RWPE2 (cell line): ENCODE measurements at regions not wholly inside any gene's neighbourhood (a gene's known extent, or its start where the extent isn't known, plus 50 kb on each side); places are given as distances from the start of the nearest gene placed in this dataset.

Experiments
- ATAC-seq: fragments of 200-7000 bp; cut with Tn5 transposase; 3 replicates; pipeline ENCODE4 v1.9.1; 2021; ENCODE audit warnings: low read depth
- DNase-seq: peaks from one replicate; pipeline ENCODE4 v3.0.0-alpha.2; 2020; ENCODE audit warnings: low spot score
- H3K27ac ChIP-seq: fragments of 450-650 bp; 2 replicates; pipeline ENCODE4 v1.5.1; 2017; ENCODE audit warnings: mild to moderate bottlenecking; ENCODE audit not compliant: poor library complexity, severe bottlenecking
- H3K27me3 ChIP-seq: fragments of 250-450 bp; sonication (Bioruptor Pico); 2 replicates; pipeline ENCODE4 v1.5.1; 2021; ENCODE audit warnings: mild to moderate bottlenecking, moderate library complexity; ENCODE audit not compliant: insufficient read depth, poor library complexity, severe bottlenecking
- H3K36me3 ChIP-seq: fragments of 250-450 bp; sonication (Bioruptor Pico); 2 replicates; pipeline ENCODE4 v1.5.1; 2020; ENCODE audit warnings: low read depth, mild to moderate bottlenecking, moderate library complexity
- H3K4me1 ChIP-seq: fragments of 250-450 bp; sonication (Bioruptor Pico); 2 replicates; pipeline ENCODE4 v1.5.1; 2021; ENCODE audit warnings: mild to moderate bottlenecking, moderate library complexity; ENCODE audit not compliant: insufficient read depth, poor library complexity, severe bottlenecking
- H3K4me3 ChIP-seq: fragments of 250-450 bp; sonication (Bioruptor Pico); 2 replicates; pipeline ENCODE4 v1.5.1; 2021; ENCODE audit warnings: mild to moderate bottlenecking, moderate library complexity; ENCODE audit not compliant: severe bottlenecking
- H3K9me3 ChIP-seq: fragments of 250-450 bp; sonication (Bioruptor Pico); 2 replicates; pipeline ENCODE4 v1.5.1; 2021; ENCODE audit warnings: mild to moderate bottlenecking, moderate library complexity; ENCODE audit not compliant: severe bottlenecking
- CTCF ChIP-seq: fragments of 450-650 bp; IDR thresholded peaks from one replicate; pipeline ENCODE4 v1.5.1; 2017; ENCODE audit warnings: mild to moderate bottlenecking, moderate library complexity; ENCODE audit not compliant: poor library complexity, severe bottlenecking

- Histone ChIP-seq H3K4me1 (no peaks in the 10 kb centered on the region), H3K4me3 (no peak overlapping the region), H3K9me3 (no peaks in the 10 kb centered on the region), H3K36me3 (no peaks in the 10 kb centered on the region), H3K27me3 (no peaks in the 10 kb centered on the region), H3K27ac (no peak overlapping the region)
- TF ChIP-seq CTCF = no peak
- DNase-seq (no peak), ATAC-seq (no peak)
Observed at GRCh38 chrX:10380300-10380699, 223.5 kb downstream of the CLCN4 start.

DNA sequence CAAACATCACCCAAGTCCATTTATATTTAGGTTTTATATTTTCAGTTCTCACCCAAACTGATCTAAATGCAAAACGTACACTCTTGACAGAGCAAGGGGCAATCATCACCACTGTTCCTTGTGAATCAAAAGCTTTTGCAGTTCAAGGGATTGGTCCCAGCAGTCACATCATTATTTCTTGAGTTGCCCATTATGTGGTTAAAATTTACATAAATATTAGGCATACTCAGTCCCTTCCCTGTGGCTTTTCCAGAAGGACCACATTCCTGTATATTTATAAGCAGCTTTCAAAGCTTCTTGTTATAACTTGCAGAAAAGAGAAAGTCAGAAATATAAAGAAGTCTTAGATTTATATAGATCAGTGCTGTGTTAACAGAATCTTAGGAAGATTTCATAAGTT, 224.4 kb downstream of the CLCN4 start:
- H3K4me1 ChIP-seq = no peaks in the 10 kb centered on the region
- no peaks in the 10 kb centered on the region for H3K27me3 ChIP-seq
- no peaks in the 10 kb centered on the region for H3K36me3 ChIP-seq
- DNase-seq = no peak
- ATAC-seq = peak; percentile 29; the same call in 1 of the 3 replicates
- TF ChIP-seq CTCF = no peak
- H3K4me3 ChIP-seq = no peak overlapping the region
- H3K27ac ChIP-seq = no peak overlapping the region
- no peaks in the 10 kb centered on the region for H3K9me3 ChIP-seq

- DNase-seq (no peak), ATAC-seq (no peak)
Observed at GRCh38 chrX:10387011-10387410, 230.2 kb downstream of the CLCN4 start.

DNA sequence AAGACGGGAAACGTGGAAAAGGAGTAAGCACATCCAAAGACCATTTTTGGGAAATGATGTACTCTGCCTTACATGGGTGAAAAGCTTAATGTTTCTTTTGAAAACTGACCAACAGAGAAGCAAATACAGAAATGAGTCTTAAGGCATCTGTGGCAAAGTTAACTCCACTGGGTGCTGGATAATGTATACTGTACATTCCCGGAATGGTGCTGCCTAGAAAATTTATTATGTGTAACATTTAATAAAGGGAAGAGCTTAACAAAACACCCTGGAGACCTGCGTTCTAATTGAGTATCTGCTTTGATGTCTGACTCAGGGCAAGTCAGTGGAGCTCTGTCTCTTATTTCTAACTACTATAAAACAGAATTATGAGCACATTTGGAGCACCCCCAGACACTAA, 230.2 kb downstream of the MID1 start:
- H3K4me1 ChIP-seq = no peaks in the 10 kb centered on the region
- no peak for TF ChIP-seq CTCF
- H3K27ac ChIP-seq = no peak overlapping the region
- DNase-seq (no peak), ATAC-seq (no peak)
- H3K36me3 ChIP-seq = no peaks in the 10 kb centered on the region
- H3K4me3 ChIP-seq = no peak overlapping the region
- no peaks in the 10 kb centered on the region for H3K27me3 ChIP-seq
- no peaks in the 10 kb centered on the region for H3K9me3 ChIP-seq

More at GRCh38 chrX:10387011-10387410, 230.2 kb downstream of the CLCN4 start:
- Histone ChIP-seq H3K9me3 (no peaks in the 10 kb centered on the region), H3K4me1 (no peaks in the 10 kb centered on the region), H3K4me3 (no peak overlapping the region), H3K27me3 (no peaks in the 10 kb centered on the region), H3K36me3 (no peaks in the 10 kb centered on the region), H3K27ac (no peak overlapping the region)
- TF ChIP-seq CTCF = no peak

DNA sequence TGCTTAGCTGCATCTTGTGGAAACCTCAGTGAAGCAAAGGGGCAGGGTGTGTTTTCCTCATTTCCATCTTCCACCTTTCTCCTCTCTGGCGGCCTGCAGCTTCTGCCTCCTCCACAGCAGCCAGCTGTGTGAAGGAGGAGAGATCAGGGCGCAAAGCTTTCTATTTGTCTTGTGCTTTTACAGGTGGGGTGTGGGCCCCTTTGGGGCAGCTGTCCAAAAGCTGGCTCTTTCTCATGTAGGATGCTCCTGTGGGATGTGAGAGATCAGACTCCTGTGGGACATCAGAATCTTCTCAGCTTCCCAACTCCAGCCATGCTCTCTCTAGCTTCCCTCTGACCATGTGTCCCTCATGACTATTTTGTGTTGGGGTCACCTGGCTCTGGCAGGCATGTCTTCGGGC, 227.1 kb downstream of the MID1 start:
- Histone ChIP-seq H3K36me3 (no peaks in the 10 kb centered on the region), H3K27me3 (no peaks in the 10 kb centered on the region), H3K4me1 (no peaks in the 10 kb centered on the region), H3K27ac (no peak overlapping the region), H3K9me3 (no peaks in the 10 kb centered on the region), H3K4me3 (no peak overlapping the region)
- DNase-seq (no peak), ATAC-seq (no peak)
- no peak for TF ChIP-seq CTCF
